Peyer's patch (tissue), 4 donors: ENCODE measurements at regions not wholly inside any gene's neighbourhood (a gene's known extent, or its start where the extent isn't known, plus 50 kb on each side); places are given as distances from the start of the nearest gene placed in this dataset.
"Not testable (repeated sequence)": the region's sequence is repeated elsewhere in the genome, so short reads cannot be mapped to it uniquely, and the experiment has no call there.

Experiments
- DNase-seq, 3 donors: peaks; one replicate each; pipeline ENCODE4 v3.0.0-alpha.2; 2017 to 2019
- H3K27ac ChIP-seq, 4 donors: fragments of 200-600 bp; sonication (generic); one replicate each; pipeline ENCODE4 v1.5.1; 2016 to 2019
- H3K27me3 ChIP-seq, 2 donors: fragments of 200-600 bp; sonication (generic); one replicate each; pipeline ENCODE4 v1.5.1; 2019
- H3K36me3 ChIP-seq, 3 donors: fragments of 200-600 bp; sonication (generic); one replicate each; pipeline ENCODE4 v1.5.1; 2016 to 2019
- H3K4me1 ChIP-seq, 4 donors: fragments of 200-600 bp; sonication (generic); one replicate each; pipeline ENCODE4 v1.5.1; 2016 to 2019
- H3K4me3 ChIP-seq, 4 donors: fragments of 200-600 bp; sonication (generic); 1 replicate in 3 of 4; 2 replicates in 1 of 4; pipeline ENCODE4 v1.5.1; 2016 to 2019; ENCODE audit warnings: mild to moderate bottlenecking in 1 of 4
- H3K9me3 ChIP-seq, 4 donors: fragments of 200-600 bp; sonication (generic); one replicate each; pipeline ENCODE4 v1.5.1; 2016 to 2019; ENCODE audit warnings: mild to moderate bottlenecking in 1 of 4
- POLR2A ChIP-seq, 2 donors: fragments of 450-650 bp; IDR thresholded peaks; one replicate each; pipeline ENCODE4 v1.5.1; 2017; ENCODE audit warnings: antibody characterized with exemption in 2 of 2, mild to moderate bottlenecking in 2 of 2, moderate library complexity in 2 of 2
- TF ChIP-seq, protein P1 (sequence below), 6 experiments: fragments of 450-650 bp in 4 of 6; fragments of 200-600 bp in 2 of 6; sonication (generic) in 1 of 6; IDR thresholded peaks; one replicate each; pipeline ENCODE4 v1.5.1; 2017 to 2019; ENCODE audit warnings: antibody characterized with exemption in 6 of 6, mild to moderate bottlenecking in 3 of 6, moderate library complexity in 1 of 6

DNA sequence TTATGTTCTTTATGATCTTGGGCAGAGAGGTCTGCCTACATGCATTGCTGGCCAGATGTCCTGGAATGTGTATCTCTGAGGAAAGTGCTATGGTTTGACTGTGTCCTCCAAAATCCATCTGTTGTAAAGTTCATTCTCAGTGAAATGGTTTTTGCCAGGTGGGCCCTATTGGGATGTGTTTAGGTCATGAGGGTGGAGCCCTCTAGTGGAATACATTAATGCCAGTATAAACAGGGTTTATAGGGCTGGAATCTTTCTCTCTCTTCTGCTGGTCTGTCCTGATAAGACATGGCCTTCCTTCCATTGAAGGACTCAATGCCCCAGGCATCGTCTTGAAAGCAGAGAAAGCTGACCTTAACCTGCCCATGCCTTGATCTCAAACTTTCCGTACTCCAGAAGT is 258.5 kb downstream of the RPIA start:
- Histone ChIP-seq H3K27ac (no peak overlapping the region), H3K36me3 (no peaks in the 10 kb centered on the region), H3K4me3 (no peak overlapping the region), H3K4me1 (no peaks in the 10 kb centered on the region), H3K9me3 (no peaks in the 10 kb centered on the region), H3K27me3 (no peaks in the 10 kb centered on the region)
- TF ChIP-seq, protein P1, sequence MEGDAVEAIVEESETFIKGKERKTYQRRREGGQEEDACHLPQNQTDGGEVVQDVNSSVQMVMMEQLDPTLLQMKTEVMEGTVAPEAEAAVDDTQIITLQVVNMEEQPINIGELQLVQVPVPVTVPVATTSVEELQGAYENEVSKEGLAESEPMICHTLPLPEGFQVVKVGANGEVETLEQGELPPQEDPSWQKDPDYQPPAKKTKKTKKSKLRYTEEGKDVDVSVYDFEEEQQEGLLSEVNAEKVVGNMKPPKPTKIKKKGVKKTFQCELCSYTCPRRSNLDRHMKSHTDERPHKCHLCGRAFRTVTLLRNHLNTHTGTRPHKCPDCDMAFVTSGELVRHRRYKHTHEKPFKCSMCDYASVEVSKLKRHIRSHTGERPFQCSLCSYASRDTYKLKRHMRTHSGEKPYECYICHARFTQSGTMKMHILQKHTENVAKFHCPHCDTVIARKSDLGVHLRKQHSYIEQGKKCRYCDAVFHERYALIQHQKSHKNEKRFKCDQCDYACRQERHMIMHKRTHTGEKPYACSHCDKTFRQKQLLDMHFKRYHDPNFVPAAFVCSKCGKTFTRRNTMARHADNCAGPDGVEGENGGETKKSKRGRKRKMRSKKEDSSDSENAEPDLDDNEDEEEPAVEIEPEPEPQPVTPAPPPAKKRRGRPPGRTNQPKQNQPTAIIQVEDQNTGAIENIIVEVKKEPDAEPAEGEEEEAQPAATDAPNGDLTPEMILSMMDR (IDR thresholded peaks at IDR 0.05), result peak in 2 of 6 experiments; percentile 4 to 7
- no peak for TF ChIP-seq POLR2A (IDR thresholded peaks at IDR 0.05)
- DNase-seq, result no peak

- H3K36me3 ChIP-seq, result no peaks in the 10 kb centered on the region
Measured at GRCh38 chr2:88955607-88956006, 264.1 kb downstream of the RPIA start.

DNA sequence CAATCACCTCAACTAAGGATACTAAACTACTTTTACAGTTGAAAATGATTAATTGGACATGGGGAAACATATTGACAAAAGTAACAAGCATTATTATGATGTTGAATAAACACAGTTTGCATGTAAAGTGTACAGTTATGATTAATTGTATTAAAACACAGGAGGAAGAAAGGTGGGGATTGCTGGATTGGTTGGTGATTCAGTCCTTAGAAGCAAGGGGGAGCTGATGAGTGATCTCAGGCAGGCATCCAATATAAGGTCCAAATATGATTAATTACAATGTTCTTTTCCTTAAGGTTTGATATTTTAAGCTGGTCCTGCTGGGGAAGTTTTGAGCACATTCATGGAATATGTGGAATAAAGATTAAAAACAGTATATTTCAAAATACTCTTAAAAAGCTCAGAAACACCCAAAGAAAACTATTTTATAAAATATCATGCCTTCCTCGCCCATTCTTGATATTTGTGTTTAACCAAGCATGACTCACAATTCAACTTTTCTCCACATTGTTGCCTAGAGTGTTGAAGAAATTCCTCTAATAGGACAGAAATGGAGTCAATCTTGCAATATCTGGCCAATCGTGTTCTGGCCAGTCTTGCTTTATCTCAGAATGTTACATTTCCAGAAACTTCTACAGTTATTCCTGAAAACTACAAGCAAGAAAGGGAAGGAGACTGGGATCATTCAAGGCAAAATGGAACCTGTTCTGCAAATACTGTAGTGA is 268.2 kb downstream of the RPIA start:
- Histone ChIP-seq H3K27ac (no peak overlapping the region), H3K27me3 (no peaks in the 10 kb centered on the region), H3K9me3 (no peaks in the 10 kb centered on the region), H3K4me1 (no peaks in the 10 kb centered on the region), H3K4me3 (no peak overlapping the region), H3K36me3 (no peaks in the 10 kb centered on the region)
- TF ChIP-seq POLR2A (IDR thresholded peaks at IDR 0.05), result no peak
- TF ChIP-seq, protein P1 (IDR thresholded peaks at IDR 0.05), result no peak
- DNase-seq, result no peak

More at GRCh38 chr2:88955607-88956006, 264.1 kb downstream of the RPIA start:
- Histone ChIP-seq H3K9me3 (no peaks in the 10 kb centered on the region), H3K4me3 (no peak overlapping the region), H3K27me3 (no peaks in the 10 kb centered on the region), H3K4me1 (no peaks in the 10 kb centered on the region), H3K27ac (no peak overlapping the region)
- DNase-seq, result no peak
- TF ChIP-seq, protein P1 (IDR thresholded peaks at IDR 0.05), result no peak
- TF ChIP-seq POLR2A (IDR thresholded peaks at IDR 0.05), result no peak

- not testable (repeated sequence) for H3K27me3 ChIP-seq, DNase-seq, H3K9me3 ChIP-seq, H3K4me1 ChIP-seq, H3K4me3 ChIP-seq, H3K36me3 ChIP-seq, H3K27ac ChIP-seq
Measured at GRCh38 chr2:88961323-88961722, 269.9 kb downstream of the RPIA start.

DNA sequence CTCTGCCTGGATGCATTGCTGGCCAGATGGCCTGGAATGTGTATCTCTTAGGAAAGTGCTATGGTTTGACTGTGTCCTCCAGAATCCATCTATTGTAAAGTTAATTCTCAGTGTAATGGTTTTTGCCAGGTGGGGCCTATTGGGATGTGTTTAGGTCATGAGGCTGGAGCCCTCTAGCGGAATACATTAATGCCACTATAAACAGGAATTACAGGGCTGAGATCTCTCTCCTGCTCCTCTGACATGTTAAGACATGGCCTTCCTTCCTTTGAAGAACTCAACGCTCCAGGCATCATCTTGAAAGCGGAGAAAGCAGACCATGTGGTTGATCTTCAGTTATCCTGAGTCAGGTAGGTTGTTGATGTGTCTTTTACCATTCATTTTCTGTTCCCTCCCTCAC is 276.4 kb downstream of the RPIA start:
- H3K4me3 ChIP-seq, result no peak overlapping the region
- H3K9me3 ChIP-seq, result no peaks in the 10 kb centered on the region
- TF ChIP-seq, protein P1 (IDR thresholded peaks at IDR 0.05), result no peak
- no peak for DNase-seq
- no peaks in the 10 kb centered on the region for H3K36me3 ChIP-seq
- H3K27ac ChIP-seq, result no peak overlapping the region
- H3K27me3 ChIP-seq, result no peaks in the 10 kb centered on the region
- no peaks in the 10 kb centered on the region for H3K4me1 ChIP-seq

GRCh38 chr2:88978011-88978410 is 286.5 kb downstream of the RPIA start:
- not testable (repeated sequence) for H3K4me3 ChIP-seq, H3K27me3 ChIP-seq, H3K4me1 ChIP-seq, H3K27ac ChIP-seq, H3K9me3 ChIP-seq, H3K36me3 ChIP-seq, DNase-seq

DNA sequence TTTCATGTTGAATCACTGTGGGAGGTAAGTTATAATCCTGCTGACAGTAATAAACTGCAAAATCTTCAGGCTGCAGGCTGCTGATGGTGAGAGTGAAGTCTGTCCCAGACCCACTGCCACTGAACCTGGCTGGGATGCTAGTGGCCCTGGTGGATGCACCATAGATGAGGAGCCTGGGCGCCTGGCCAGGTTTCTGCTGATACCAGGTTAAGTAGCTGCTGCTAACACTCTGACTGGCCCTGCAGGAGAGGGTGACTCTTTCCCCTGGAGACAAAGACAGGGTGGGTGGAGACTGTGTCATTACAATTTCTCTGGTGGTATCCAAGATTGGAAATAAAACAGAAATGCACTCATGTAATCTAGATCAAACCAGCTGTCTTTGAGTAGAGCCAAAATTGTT is 287.0 kb downstream of the RPIA start:
- H3K27me3 ChIP-seq, H3K27ac ChIP-seq, H3K9me3 ChIP-seq, H3K4me3 ChIP-seq, H3K4me1 ChIP-seq, H3K36me3 ChIP-seq, DNase-seq: not testable (repeated sequence)

DNA sequence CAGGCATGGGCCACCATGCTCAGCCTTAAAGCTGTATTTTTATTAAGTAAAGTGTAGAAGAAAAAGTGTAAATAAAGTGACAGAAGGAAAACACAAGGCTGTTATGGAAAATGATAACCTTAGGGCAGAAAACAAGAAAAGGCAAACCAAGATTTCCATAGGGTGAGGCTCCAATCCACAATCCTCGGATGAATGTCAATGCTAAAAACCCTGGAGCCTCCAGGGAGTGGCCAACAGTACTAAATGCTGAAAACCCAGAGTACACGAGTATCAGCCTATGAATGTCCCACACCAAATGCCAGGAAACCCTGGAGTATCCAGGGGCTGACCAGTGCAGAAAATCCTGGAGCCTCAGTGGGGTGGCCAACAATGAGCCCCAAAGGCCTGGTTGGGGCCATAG is 292.6 kb downstream of the RPIA start:
- not testable (repeated sequence) for H3K36me3 ChIP-seq, H3K27me3 ChIP-seq, H3K4me1 ChIP-seq, DNase-seq, H3K27ac ChIP-seq, H3K4me3 ChIP-seq, H3K9me3 ChIP-seq

- not testable (repeated sequence) for H3K9me3 ChIP-seq, H3K4me3 ChIP-seq, DNase-seq, H3K27ac ChIP-seq, H3K36me3 ChIP-seq, H3K27me3 ChIP-seq, H3K4me1 ChIP-seq
Measured at GRCh38 chr2:88986721-88987330, 295.4 kb downstream of the RPIA start.

DNA sequence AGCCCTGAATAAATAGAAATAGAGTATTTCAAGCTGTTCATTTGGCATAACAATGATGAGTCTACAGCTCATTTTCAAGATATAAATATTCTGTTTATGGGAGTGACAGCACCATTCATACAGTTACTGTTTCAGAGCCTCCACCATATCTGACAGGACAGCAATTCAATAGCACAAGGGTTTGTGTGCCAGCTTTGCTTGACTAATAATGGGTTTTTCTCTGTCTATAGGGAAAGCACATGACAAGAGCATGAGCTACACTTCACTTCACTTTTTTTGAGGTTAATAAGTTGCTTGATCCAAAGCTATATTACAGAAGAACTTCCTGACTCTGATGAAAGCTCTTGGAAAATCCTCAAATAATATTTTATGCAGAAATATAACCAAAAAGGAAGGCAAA is 297.1 kb downstream of the RPIA start:
- not testable (repeated sequence) for H3K36me3 ChIP-seq, H3K9me3 ChIP-seq, H3K27ac ChIP-seq, H3K27me3 ChIP-seq, DNase-seq, H3K4me1 ChIP-seq, H3K4me3 ChIP-seq

- not testable (repeated sequence) for H3K9me3 ChIP-seq, H3K4me1 ChIP-seq, H3K4me3 ChIP-seq, H3K27ac ChIP-seq, H3K27me3 ChIP-seq, H3K36me3 ChIP-seq
- peak in 2 of 3 donors; percentile 33 to 50 for DNase-seq
Measured at GRCh38 chr2:88992819-88993218, 301.3 kb downstream of the RPIA start.
